GM12873 (cell line): ENCODE measurements at regions not wholly inside any gene's neighbourhood (a gene's known extent, or its start where the extent isn't known, plus 50 kb on each side); places are given as distances from the start of the nearest gene placed in this dataset.

Experiments
- CTCF ChIP-seq: IDR thresholded peaks from 2 replicates; pipeline ENCODE4 v1.5.1; 2012; ENCODE audit warnings: low read depth, mild to moderate bottlenecking, moderate library complexity, low read length, control low read depth; ENCODE audit not compliant: insufficient read depth; ENCODE audit errors: missing control alignments

- no peak for TF ChIP-seq CTCF
Measured at GRCh38 chr6:62528894-62529526, 243.0 kb upstream of the KHDRBS2 start.

- TF ChIP-seq CTCF: no peak
Measured at GRCh38 chr6:62523630-62524029, 237.6 kb upstream of the KHDRBS2 start.

GRCh38 chr6:62519574-62519973 is 233.5 kb upstream of the KHDRBS2 start:
- no peak for TF ChIP-seq CTCF

- no peak for TF ChIP-seq CTCF
Measured at GRCh38 chr6:62516291-62517141, 230.5 kb upstream of the KHDRBS2 start.

- TF ChIP-seq CTCF: no peak
Measured at GRCh38 chr6:62492192-62492822, 206.3 kb upstream of the KHDRBS2 start.

GRCh38 chr6:62480544-62480943 is 194.5 kb upstream of the KHDRBS2 start:
- TF ChIP-seq CTCF: no peak

GRCh38 chr6:62479697-62480220 is 193.7 kb upstream of the KHDRBS2 start:
- TF ChIP-seq CTCF: no peak
